Neural progenitor cell (in vitro differentiated cells): ENCODE measurements at regions not wholly inside any gene's neighbourhood (a gene's known extent, or its start where the extent isn't known, plus 50 kb on each side); places are given as distances from the start of the nearest gene placed in this dataset.

Experiments used
- DNase-seq: peaks from one replicate; pipeline ENCODE4 v3.0.0-alpha.2; 2016; ENCODE audit warnings: low spot score
- H2AFZ ChIP-seq: fragments of 200-600 bp; sonication (generic); replicated peaks from 2 replicates; pipeline ENCODE4 v1.6.1; 2016; ENCODE audit warnings: antibody characterized with exemption
- H3F3A ChIP-seq: fragments of 200-600 bp; sonication (generic); 2 replicates; pipeline ENCODE4 v1.6.1; 2016; ENCODE audit warnings: antibody characterized with exemption, low read depth
- H3K27ac ChIP-seq: fragments of 200-600 bp; sonication (generic); 2 replicates; pipeline ENCODE4 v1.5.1; 2016; ENCODE audit warnings: mild to moderate bottlenecking
- H3K27me3 ChIP-seq: fragments of 200-600 bp; sonication (generic); 2 replicates; pipeline ENCODE4 v1.6.1; 2016; ENCODE audit warnings: mild to moderate bottlenecking, moderate library complexity
- H3K36me3 ChIP-seq: fragments of 200-600 bp; sonication (generic); 2 replicates; pipeline ENCODE4 v1.5.1; 2016
- H3K4me1 ChIP-seq: fragments of 200-600 bp; sonication (generic); 2 replicates; pipeline ENCODE4 v1.6.1; 2016; ENCODE audit warnings: mixed run types
- H3K4me2 ChIP-seq: fragments of 200-600 bp; sonication (generic); 2 replicates; pipeline ENCODE4 v1.6.1; 2016
- H3K4me3 ChIP-seq: fragments of 200-600 bp; sonication (generic); 2 replicates; pipeline ENCODE4 v1.5.1; 2016
- H3K79me2 ChIP-seq: fragments of 200-600 bp; sonication (generic); 2 replicates; pipeline ENCODE4 v1.6.1; 2016; ENCODE audit warnings: low read depth
- H3K9ac ChIP-seq: fragments of 200-600 bp; sonication (generic); 2 replicates; pipeline ENCODE4 v1.6.1; 2016
- H3K9me3 ChIP-seq: fragments of 200-600 bp; sonication (generic); 2 replicates; pipeline ENCODE4 v1.5.1; 2016; ENCODE audit warnings: low read depth
- H4K20me1 ChIP-seq: fragments of 200-600 bp; sonication (generic); 2 replicates; pipeline ENCODE4 v1.6.1; 2016; ENCODE audit warnings: low read depth
- H3K27ac Mint-ChIP-seq: 3 replicates; pipeline ENCODE4 v1.8.0; 2021; ENCODE audit warnings: mixed read lengths
- H3K27me3 Mint-ChIP-seq: 2 replicates; pipeline ENCODE4 v1.8.0; 2022; ENCODE audit warnings: low read depth, mild to moderate bottlenecking, inconsistent platforms, moderate library complexity, mixed read lengths; ENCODE audit not compliant: insufficient read depth
- H3K36me3 Mint-ChIP-seq: 3 replicates; pipeline ENCODE4 v1.8.0; 2021; ENCODE audit warnings: mixed read lengths
- H3K4me1 Mint-ChIP-seq: 3 replicates; pipeline ENCODE4 v1.8.0; 2021; ENCODE audit warnings: mixed read lengths
- H3K4me3 Mint-ChIP-seq: 3 replicates; pipeline ENCODE4 v1.8.0; 2021; ENCODE audit warnings: mild to moderate bottlenecking, moderate library complexity, mixed read lengths
- H3K9me3 Mint-ChIP-seq: 3 replicates; pipeline ENCODE4 v1.8.0; 2020; ENCODE audit warnings: mixed read lengths
- EZH2 ChIP-seq: fragments of 200-600 bp; sonication (generic); IDR thresholded peaks from 2 replicates; pipeline ENCODE4 v1.6.1; 2017; ENCODE audit warnings: antibody characterized with exemption, mild to moderate bottlenecking, moderate library complexity
- EZH2phosphoT487 ChIP-seq: fragments of 200-600 bp; sonication (generic); IDR thresholded peaks from 2 replicates; pipeline ENCODE4 v1.6.1; 2017; ENCODE audit warnings: antibody characterized with exemption
- TF ChIP-seq, protein P1 (sequence below): fragments of 200-600 bp; sonication (generic); IDR thresholded peaks from 2 replicates; pipeline ENCODE4 v1.5.1; 2017; ENCODE audit warnings: antibody characterized with exemption, mild to moderate bottlenecking

DNA sequence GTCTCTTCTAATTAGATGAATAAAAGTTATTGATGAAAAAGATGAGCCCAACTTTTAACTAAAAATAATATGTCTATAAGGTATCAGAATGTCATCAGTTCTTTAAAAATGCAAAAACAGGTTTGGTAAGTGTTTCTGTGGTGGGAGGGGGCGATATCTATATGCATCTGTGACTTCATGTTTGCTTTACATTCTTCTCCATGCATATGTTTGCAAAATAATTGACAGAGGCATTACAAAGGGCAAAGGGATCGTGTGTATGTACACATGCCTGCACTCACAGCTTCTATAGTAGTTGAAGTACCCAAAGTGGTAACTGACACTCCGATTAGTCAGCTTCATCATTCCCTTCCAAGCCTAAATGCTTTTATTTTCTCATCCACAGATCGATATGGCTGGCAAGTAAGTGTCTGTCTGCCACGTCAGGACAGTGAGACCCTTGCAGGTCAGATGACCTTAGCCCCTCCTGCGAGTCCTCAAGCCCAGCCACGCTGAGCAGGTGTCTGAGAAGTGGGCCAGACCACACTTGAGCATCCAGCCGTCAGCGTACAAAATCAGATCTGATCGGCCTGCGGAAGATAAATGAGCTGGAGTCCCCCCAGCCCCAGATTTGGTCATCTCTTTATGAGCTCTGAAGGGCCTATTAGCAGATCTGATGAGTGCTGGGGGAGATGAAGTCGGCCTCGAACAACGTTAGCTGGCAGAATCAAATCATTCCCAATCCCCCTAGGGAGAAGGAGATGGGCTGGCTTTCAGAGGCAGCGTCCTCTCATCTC lies 369.1 kb downstream of the MAFB start:
- Histone ChIP-seq H3K4me3 (no peak overlapping the region), H3K36me3 (no peaks in the 10 kb centered on the region), H3K27me3 (no peaks in the 10 kb centered on the region), H3K9ac (no peak overlapping the region), H4K20me1 (no peaks in the 10 kb centered on the region), H3K9me3 (no peaks in the 10 kb centered on the region), H3K4me1 (peaks cover 15% of the 10 kb centered on the region), H3F3A (no peaks in the 10 kb centered on the region), H2AFZ (no peak overlapping the region), H3K4me2 (no peak overlapping the region), H3K79me2 (no peaks in the 10 kb centered on the region), H3K27ac (no peak overlapping the region)
- no peak for DNase-seq
- no peaks in the 10 kb centered on the region for H3K9me3 Mint-ChIP-seq
- H3K27ac Mint-ChIP-seq: peak overlapping the region; percentile 14
- H3K4me1 Mint-ChIP-seq: peaks cover 29% of the 10 kb centered on the region
- no peak overlapping the region for H3K4me3 Mint-ChIP-seq
- peaks cover 7% of the 10 kb centered on the region for H3K27me3 Mint-ChIP-seq
- no peaks in the 10 kb centered on the region for H3K36me3 Mint-ChIP-seq
- TF ChIP-seq EZH2phosphoT487: no peak
- TF ChIP-seq EZH2: no peak
- TF ChIP-seq, protein P1, sequence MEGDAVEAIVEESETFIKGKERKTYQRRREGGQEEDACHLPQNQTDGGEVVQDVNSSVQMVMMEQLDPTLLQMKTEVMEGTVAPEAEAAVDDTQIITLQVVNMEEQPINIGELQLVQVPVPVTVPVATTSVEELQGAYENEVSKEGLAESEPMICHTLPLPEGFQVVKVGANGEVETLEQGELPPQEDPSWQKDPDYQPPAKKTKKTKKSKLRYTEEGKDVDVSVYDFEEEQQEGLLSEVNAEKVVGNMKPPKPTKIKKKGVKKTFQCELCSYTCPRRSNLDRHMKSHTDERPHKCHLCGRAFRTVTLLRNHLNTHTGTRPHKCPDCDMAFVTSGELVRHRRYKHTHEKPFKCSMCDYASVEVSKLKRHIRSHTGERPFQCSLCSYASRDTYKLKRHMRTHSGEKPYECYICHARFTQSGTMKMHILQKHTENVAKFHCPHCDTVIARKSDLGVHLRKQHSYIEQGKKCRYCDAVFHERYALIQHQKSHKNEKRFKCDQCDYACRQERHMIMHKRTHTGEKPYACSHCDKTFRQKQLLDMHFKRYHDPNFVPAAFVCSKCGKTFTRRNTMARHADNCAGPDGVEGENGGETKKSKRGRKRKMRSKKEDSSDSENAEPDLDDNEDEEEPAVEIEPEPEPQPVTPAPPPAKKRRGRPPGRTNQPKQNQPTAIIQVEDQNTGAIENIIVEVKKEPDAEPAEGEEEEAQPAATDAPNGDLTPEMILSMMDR: no peak

DNA sequence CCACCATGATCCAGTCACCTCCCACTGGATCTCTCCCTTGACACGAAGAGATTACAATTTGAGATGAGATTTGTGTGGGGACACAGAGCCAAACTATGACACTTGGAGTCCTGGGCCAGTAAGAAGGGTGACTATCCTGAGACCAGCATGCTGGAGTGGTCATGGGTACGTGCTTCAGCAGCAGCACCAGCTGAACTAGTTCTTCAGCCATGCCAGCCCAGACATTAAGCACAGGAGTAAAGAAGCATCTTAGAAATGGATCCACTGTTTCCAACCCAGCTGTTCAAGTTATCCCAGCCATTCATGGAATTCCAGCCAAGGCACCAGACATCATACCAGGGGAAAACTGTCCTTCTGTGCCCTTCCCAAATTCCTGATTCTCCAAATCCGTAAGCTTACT lies 370.0 kb downstream of the MAFB start:
- no peak overlapping the region for H3K4me3 Mint-ChIP-seq
- H3K27me3 Mint-ChIP-seq: peaks cover 7% of the 10 kb centered on the region
- TF ChIP-seq, protein P1: no peak
- TF ChIP-seq EZH2 (no peak), EZH2phosphoT487 (no peak)
- no peaks in the 10 kb centered on the region for H3K9me3 ChIP-seq
- no peak overlapping the region for H3K4me3 ChIP-seq
- H3K4me2 ChIP-seq: no peak overlapping the region
- H2AFZ ChIP-seq: no peak overlapping the region
- H3K27ac Mint-ChIP-seq: no peak overlapping the region
- H4K20me1 ChIP-seq: no peaks in the 10 kb centered on the region
- no peak overlapping the region for H3K9ac ChIP-seq
- H3K9me3 Mint-ChIP-seq: no peaks in the 10 kb centered on the region
- H3K27me3 ChIP-seq: no peaks in the 10 kb centered on the region
- H3K4me1 ChIP-seq: peaks cover 15% of the 10 kb centered on the region
- H3K36me3 Mint-ChIP-seq: no peaks in the 10 kb centered on the region
- no peaks in the 10 kb centered on the region for H3K36me3 ChIP-seq
- H3K27ac ChIP-seq: no peak overlapping the region
- no peaks in the 10 kb centered on the region for H3F3A ChIP-seq
- no peak for DNase-seq
- no peaks in the 10 kb centered on the region for H3K79me2 ChIP-seq
- H3K4me1 Mint-ChIP-seq: peaks cover 29% of the 10 kb centered on the region

DNA sequence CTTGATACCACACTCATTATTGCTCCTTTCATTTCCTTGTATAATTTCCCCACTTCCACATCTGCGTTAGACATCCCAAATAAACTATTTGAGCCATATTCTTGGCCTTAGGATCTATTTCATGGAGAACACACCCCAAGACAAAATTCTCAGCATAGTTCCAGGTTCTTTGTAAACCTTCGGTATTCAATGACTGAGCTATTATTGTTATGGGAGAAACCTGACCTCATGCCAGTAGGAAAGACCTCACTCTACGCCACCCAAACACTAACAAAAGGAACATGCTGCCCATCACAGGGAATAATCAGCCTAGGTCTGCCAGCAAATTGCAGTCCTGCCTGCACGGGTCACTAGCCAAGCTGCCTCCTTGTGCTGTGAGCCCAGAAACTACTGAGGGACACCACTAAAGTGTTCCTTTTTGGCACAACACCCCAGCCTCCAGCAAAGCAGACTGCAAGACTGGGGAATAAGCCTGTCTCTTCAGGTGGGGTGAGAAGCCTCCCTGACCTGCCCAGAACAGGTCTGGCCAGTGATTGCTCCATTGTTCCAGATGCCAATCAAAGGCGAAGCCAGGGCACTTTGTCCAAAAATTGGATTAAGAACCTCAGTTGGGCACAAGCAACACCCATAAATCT lies 371.8 kb downstream of the MAFB start:
- H3K9me3 Mint-ChIP-seq: no peaks in the 10 kb centered on the region
- H3K4me3 Mint-ChIP-seq: no peak overlapping the region

More for the DNA sequence above, 371.8 kb downstream of the MAFB start:
- TF ChIP-seq EZH2 (no peak), EZH2phosphoT487 (no peak)
- TF ChIP-seq, protein P1: no peak
- no peak overlapping the region for H3K4me3 ChIP-seq
- H3K36me3 ChIP-seq: no peaks in the 10 kb centered on the region
- no peaks in the 10 kb centered on the region for H3K79me2 ChIP-seq
- no peaks in the 10 kb centered on the region for H3K9me3 ChIP-seq
- H3F3A ChIP-seq: no peaks in the 10 kb centered on the region
- no peaks in the 10 kb centered on the region for H3K27me3 ChIP-seq
- peak overlapping the region; percentile 6 for H3K4me2 ChIP-seq
- H4K20me1 ChIP-seq: no peaks in the 10 kb centered on the region
- H3K4me1 ChIP-seq: peaks cover 9% of the 10 kb centered on the region
- no peak overlapping the region for H3K27ac ChIP-seq
- no peak for DNase-seq
- H3K4me1 Mint-ChIP-seq: peaks cover 19% of the 10 kb centered on the region
- H3K9ac ChIP-seq: no peak overlapping the region
- H2AFZ ChIP-seq: no peak overlapping the region
- H3K36me3 Mint-ChIP-seq: no peaks in the 10 kb centered on the region
- H3K27ac Mint-ChIP-seq: no peak overlapping the region
- H3K27me3 Mint-ChIP-seq: peaks cover 5% of the 10 kb centered on the region
